Fibroblast of skin of scalp (primary cell): ENCODE measurements at regions not wholly inside any gene's neighbourhood (a gene's known extent, or its start where the extent isn't known, plus 50 kb on each side); places are given as distances from the start of the nearest gene placed in this dataset.
"Not testable (repeated sequence)": the region's sequence is repeated elsewhere in the genome, so short reads cannot be mapped to it uniquely, and the experiment has no call there.

Source experiments
- DNase-seq: peaks from one replicate; pipeline ENCODE4 v3.0.0-alpha.2; 2013

DNA sequence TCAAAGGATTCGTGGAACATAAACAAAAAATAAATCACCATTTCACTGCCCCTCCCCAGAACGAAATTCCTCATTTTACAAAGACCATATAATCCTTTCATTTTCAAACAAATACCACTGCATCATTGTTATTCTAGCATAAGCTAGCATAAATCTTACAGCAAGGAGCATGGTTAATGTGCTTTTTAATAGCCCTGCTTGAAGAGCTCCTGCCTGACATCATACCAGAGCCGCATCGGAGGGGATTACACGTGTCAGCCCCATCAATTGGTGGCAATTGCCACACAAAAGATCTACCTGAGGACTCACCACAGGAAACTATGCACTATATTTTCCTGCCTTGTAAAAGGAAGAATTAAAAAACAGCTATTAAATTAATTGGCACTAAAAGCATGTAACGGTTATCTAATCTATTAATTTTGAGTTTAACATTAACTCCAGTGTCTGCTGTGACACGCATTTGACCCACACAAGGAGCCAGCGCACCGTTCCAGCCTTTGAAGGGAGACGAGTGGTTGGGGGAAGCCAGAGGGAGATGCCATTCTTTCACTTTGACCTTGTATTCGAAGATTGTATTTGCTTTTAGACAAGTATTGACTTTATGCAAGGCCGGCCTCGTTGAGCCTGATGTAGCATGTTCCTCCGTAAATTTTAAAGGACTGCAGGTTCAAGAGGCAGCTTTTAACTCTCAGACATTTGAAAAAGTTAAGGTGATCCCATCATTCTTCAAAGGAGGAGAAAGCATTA lies 261.1 kb upstream of the RNF32 start:
- DNase-seq, result no peak

DNA sequence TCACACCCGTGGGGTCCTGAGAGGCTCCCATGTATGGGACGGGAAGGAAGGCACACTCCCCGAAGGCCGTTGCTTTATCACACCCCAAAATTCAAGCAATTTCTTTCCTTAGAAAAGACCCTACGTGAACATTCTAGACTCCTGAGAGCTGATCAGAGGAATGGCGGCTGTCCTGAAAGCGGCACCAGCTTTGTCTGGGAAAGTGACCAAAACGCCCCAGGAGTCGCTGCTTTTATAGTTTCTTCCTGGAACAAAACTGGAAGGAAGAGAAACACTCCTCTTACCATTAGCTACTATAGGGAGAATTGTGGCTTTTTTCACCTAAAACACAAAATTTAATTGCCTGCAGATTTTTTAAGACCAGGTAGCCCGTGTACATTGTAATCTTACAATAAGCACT lies 261.8 kb upstream of the RNF32 start:
- DNase-seq, result no peak

DNA sequence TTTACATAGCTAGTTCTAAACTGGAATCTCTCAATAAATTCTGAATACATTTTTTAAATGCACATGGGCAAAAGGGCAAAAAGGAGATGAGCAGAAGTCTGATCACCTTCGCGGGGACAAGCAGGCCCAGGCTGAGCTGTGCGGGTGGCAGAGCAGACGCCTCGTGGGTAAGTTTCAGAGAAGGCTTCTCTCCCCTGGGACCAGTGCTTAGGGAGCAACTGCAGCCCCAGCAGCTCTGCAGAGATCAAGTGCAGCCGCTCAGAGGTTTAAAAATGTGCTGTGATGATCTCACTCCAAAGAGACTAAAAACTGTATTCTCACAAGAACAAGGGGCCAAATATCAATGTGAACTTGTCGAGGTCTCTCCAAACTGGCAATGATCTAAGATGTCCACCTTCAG lies 264.3 kb upstream of the RNF32 start:
- DNase-seq, result no peak

DNA sequence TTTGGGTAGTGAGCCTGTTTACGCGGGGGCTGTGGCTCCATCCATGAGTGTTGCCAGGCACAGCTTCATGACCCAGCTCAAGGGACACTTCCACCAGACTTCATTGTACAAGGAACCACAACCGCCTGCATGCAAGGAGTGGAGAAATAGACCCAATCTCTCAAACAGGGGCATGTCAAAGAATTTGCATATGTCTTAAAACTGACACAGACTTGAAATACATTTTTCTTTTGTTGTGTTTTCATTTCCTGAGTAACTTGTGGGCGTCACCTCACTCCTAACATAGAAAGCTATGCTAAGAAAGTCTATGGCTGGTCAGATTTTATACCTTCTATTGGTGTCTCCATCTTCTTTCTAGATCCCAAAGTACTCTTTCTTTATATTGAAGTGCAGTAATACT lies 266.2 kb upstream of the RNF32 start:
- no peak for DNase-seq

DNA sequence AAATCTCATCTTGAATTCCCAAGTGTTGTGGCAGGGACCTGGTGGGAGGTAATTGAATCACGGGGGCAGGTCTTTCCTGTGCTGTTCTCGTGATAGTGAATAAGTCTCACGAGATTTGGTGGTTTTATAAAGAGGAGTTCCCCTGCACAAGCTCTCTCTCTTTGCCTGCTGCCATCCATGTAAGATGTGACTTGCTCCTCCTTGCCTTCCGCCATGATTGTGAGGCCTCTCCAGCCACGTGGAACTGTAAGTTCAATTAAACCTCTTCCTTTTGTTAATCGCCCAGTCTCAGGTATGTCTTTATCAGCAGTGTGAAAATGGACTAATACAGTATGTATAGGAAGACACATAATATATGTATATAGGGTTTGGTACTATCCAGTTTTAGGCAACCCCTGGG lies 270.6 kb upstream of the RNF32 start:
- not testable (repeated sequence) for DNase-seq

DNA sequence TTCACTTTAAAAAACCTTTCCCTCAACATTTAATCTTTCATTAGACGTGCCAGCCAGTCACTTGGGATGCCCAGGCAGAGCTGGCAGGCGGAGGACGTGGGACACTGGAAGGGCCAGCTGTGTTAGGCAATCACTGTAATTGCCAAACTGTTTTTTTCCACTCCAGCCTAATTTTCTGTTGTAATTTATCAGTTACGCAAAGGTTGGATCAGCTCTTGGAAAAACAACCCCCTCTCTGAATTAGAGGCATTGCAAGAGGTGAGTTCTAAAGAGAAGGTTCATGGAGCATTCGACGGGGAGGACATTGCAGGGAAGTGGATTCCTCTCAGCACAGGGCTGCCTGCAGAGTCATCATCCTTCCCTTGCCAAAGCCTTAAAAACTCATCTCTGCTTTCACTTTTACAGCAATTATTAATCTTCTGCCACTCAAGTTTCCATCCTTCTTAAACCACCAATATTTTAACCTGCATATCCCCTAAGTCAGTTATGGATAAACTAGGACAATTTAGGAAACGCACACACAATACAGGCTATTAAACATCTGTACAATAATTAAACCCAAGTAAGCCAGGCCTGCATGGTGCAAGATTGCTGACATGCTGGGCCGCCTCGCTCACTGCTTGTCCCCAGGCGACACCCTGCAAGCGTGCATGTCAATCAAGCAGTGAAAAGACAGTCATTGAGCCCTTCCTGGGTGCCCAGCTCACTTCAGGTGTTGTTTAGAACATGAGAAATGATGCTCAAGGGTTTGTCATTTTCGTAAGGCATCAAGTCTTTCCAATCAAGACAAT lies 272.3 kb upstream of the RNF32 start:
- DNase-seq, result no peak

DNA sequence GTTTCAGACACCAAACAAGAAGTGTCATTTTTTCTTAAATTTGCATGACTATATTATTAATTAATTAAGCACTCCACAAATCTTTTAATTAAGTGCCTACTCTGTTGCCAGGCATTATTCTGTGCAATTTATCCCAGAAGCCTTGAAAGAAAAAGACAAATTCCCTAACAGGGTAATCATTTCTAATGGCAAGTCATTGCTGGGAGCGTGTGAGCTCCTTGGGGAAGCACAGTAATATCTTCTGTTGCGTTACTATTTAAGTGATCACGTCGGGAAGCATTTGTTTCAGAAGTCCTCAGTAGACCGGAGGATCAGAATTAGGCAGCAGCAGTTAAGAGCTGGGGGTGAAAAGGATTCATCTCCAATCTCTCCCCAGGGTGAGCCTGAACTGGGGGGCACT lies 276.8 kb upstream of the RNF32 start:
- no peak for DNase-seq

- DNase-seq, result no peak
These were observed 279.7 kb upstream of the RNF32 start for GRCh38 chr7:156360835-156361234.

DNA sequence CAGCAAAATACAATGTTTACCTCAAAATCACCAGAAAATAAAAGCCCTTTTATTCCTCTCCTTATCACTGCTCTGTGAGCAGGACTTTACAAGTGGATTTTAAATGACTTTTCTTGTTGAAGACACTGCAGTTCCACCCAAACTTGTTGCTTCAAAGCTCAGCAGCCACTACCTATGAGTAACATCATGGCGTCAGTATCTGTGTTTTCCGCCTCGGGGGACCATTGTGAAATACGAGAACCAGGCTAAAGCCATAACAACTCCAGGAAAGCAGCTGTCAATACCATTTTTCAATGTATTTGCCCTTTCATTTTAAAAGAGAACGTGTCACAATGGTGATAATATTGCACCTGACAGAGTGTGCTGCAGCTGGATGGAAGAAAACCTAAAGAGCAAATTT lies 284.0 kb upstream of the RNF32 start:
- DNase-seq, result no peak

- no peak for DNase-seq
These were observed 287.2 kb upstream of the RNF32 start for GRCh38 chr7:156353352-156353751.

- not testable (repeated sequence) for DNase-seq
These were observed 292.8 kb upstream of the RNF32 start for GRCh38 chr7:156347703-156348248.

GRCh38 chr7:156347132-156347531 lies 293.4 kb upstream of the RNF32 start:
- no peak for DNase-seq

- DNase-seq, result no peak
These were observed 296.0 kb upstream of the RNF32 start for GRCh38 chr7:156344595-156344994.

- no peak for DNase-seq
These were observed 305.9 kb upstream of the RNF32 start for GRCh38 chr7:156334636-156335035.

DNA sequence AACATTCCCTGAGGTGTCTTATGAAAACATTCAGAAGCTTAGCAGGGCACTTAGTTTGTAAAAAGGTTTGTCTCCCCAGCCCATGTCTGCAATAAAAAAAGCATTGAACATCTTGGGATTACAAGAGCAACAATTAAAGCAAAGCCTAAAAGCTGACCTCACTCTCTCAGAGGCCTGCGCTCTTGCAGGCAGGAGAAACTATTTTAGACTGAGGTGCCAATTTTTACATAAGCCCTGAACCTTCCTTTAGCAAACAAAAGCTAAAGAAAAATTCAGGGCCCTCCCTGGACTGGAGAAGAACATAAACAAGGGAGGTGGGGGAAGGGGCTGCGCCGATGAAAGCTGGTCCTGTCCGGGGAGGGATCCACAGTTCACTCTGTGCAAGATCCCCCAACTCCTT lies 312.7 kb upstream of the RNF32 start:
- no peak for DNase-seq

DNA sequence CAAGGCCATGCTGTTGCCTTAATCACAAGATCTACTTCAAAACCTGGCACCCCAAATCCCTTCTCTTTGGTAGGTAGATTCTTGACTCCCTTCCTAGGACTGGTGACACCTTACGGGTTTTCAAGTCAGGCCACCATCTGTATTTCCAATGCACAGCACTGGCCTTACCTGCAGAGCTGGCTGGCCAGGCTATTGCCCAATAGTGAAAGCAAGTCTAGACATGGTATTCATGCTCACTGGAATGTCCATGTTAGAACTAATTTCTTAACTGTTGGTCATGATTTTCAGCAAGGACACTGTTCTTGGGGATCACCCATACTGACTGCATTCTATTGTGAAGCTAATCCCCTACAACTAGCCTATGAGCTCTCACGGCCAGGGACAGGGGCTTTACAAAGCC lies 313.1 kb upstream of the RNF32 start:
- DNase-seq, result no peak

DNA sequence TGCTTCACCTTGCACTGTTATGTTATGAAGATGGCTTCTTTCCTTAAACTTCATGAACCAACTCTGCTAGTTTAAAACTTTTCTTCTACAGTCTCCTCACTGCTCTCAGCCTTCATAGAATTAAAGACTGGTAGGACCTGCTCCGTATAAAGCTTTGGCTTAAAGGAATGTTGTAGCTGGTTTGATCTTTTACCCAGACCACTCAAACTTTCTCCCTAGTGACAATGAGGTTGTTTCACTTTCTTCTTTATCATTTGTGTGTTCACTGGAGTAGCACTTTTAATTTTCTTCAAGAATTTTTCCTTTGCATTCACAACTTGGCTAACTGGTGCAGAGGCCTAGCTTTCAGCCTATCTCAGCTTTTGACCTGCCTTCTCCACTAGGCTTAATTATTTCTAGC lies 316.4 kb upstream of the RNF32 start:
- no peak for DNase-seq

DNA sequence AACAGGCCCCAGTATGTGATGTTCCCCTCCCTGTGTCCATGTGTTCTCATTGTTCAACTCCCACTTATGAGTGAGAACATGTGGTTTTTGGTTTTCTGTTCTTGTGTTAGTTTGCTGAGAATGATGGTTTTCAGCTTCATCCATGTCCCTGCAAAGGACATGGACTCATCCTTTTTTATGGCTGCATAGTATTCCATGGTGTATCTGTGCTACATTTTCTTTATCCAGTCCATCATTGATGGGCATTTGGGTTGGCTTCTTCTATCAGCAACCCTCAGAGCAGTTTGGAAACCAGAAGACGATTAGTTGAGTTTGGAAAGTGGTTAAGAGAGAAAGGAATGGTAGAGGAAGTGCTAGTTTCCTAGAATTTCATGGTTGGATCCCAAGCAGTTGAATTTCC lies 319.1 kb upstream of the RNF32 start:
- not testable (repeated sequence) for DNase-seq

DNA sequence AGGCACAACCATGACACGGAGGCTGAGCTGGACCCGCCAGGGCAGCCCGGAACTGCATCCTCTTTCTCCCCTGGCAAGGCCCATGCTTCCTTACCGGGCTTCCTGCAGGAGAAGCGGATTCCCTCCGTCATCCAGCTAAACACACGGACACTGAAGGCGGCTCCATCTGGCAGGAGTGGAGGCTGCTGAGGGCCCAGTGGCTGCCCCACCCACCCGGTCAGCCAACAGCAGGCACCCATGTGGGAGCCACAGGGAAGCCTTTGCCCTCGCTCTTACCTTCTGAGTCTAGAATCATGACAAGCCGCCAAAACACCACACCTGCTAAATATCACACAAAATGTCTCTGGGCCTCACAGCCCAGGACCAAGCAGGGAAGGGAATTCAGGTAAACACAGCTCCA lies 321.6 kb upstream of the RNF32 start:
- DNase-seq, result no peak

GRCh38 chr7:156318426-156318825 lies 322.1 kb upstream of the RNF32 start:
- no peak for DNase-seq

GRCh38 chr7:156309016-156309620 lies 331.5 kb upstream of the RNF32 start:
- no peak for DNase-seq

- DNase-seq, result no peak
These were observed 333.4 kb upstream of the RNF32 start for GRCh38 chr7:156307193-156307592.

- no peak for DNase-seq
These were observed 335.2 kb upstream of the RNF32 start for GRCh38 chr7:156305351-156305750.

DNA sequence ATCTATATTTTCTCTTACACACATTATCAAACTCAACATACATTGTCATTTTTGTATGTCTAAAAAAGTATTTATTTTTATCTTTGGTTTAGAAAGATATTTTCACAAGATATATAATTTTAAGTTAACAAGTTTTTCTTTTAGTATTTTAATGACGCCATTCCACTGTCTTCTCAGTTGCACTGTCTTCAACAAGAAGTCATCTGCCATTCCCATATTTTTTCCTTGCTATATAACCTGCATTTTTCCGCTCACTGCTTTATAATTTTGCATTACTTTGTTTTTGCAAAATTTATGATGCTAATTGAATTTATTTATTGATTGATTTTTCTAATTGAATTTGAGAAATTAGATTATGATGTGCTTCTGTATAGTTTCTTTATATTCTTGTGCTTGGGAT lies 357.8 kb upstream of the RNF32 start:
- no peak for DNase-seq
